GM23248 (cell line): ENCODE measurements at regions not wholly inside any gene's neighbourhood (a gene's known extent, or its start where the extent isn't known, plus 50 kb on each side); places are given as distances from the start of the nearest gene placed in this dataset.

Source experiments
- EZH2 ChIP-seq: fragments of 200-600 bp; sonication (generic); IDR thresholded peaks from 2 replicates; pipeline ENCODE4 v1.6.1; 2018; ENCODE audit warnings: antibody characterized with exemption, mild to moderate bottlenecking; ENCODE audit not compliant: insufficient read depth, poor library complexity, severe bottlenecking
- EZH2phosphoT487 ChIP-seq: fragments of 200-600 bp; sonication (generic); IDR thresholded peaks from 2 replicates; pipeline ENCODE4 v1.6.1; 2018; ENCODE audit warnings: antibody characterized with exemption, moderate library complexity, mild to moderate bottlenecking, low read depth; ENCODE audit not compliant: insufficient read depth

DNA sequence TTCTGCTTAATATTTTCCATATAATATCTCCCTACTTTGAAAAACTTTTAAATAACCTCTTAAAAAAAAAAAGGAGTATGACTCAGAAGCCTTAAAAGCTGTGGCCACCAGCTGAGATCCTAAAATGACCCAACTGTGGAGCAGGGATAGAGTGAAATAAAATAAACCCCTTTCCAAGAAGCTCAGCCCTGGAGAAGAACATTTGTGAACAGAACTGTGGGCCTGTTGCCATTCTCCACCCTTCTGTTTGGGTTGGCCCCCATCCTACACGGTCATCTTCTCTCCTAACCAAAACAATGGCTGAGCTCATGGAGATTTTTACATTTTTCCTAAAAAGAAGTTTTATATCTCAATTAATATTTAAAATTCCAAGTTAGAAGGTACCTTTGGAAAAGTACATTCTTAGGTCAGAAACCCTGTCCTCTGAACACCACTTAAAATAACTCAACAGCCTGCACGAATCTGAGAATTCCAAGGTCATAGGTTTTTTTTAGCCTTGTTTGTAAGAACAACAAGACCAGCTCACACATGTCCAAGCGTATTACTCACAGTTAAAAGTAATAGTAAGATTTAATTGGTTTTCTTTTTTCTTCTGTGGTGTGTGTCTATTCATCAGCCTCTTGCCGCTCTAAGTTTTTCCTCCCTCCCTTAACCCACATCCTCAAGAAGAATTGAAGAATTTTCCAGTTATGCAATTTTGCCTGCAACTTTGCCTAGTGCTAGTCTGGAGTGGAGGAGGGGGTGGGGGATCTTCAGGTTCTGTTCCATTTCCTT lies 107.7 kb upstream of the ERRFI1 start:
- no peak for TF ChIP-seq EZH2phosphoT487
- TF ChIP-seq EZH2: no peak
